H1 (cell line): ENCODE measurements at regions not wholly inside any gene's neighbourhood (a gene's known extent, or its start where the extent isn't known, plus 50 kb on each side); places are given as distances from the start of the nearest gene placed in this dataset.
"Not testable (repeated sequence)": the region's sequence is repeated elsewhere in the genome, so short reads cannot be mapped to it uniquely, and the experiment has no call there.

Experiments
- CTCF ChIA-PET: fragments of 300-600 bp; sonication (Branson Sonifier 250); formaldehyde crosslinking; loops from one replicate; lab custom pipeline; 2021; ENCODE audit not compliant: partially characterized antibody; lab: Charles Lee
- POLR2A ChIA-PET: fragments of 300-600 bp; sonication (Branson Sonifier 250); formaldehyde crosslinking; loops from one replicate; lab custom pipeline; 2021; ENCODE audit warnings: inconsistent platforms; ENCODE audit not compliant: partially characterized antibody; lab: Charles Lee
- DNase-seq, 2 experiments: peaks; one replicate each; pipeline versions ENCODE4 v3.0.0 to v3.0.0-alpha.2; 2010 to 2022; ENCODE audit warnings: low spot score in 2 of 2, low read depth in 1 of 2, mixed read lengths in 1 of 2
- FAIRE-seq: peaks from 2 replicates; lab custom pipeline; 2011; peaks lifted over from hg19 to GRCh38; lab: Jason Lieb, UNC
- H2AFZ ChIP-seq: 2 replicates; pipeline ENCODE4 v1.8.1; 2012; ENCODE audit warnings: low read length, inconsistent platforms
- H2AK5ac ChIP-seq: 2 replicates; pipeline ENCODE4 v1.6.1; 2013; ENCODE audit warnings: low read depth, low read length
- H2BK120ac ChIP-seq: replicated peaks from 2 replicates; pipeline ENCODE3; 2013; ENCODE audit warnings: low read depth, low read length, inconsistent platforms
- H2BK12ac ChIP-seq: 2 replicates; pipeline ENCODE4 v1.6.1; 2013; ENCODE audit warnings: low read depth, low read length
- H2BK15ac ChIP-seq: 2 replicates; pipeline ENCODE4 v1.6.1; 2013; ENCODE audit warnings: low read length
- H2BK20ac ChIP-seq: 2 replicates; pipeline ENCODE4 v1.6.1; 2013; ENCODE audit warnings: low read length
- H2BK5ac ChIP-seq: 2 replicates; pipeline ENCODE4 v1.6.1; 2013; ENCODE audit warnings: low read depth, low read length
- H3K14ac ChIP-seq: 2 replicates; pipeline ENCODE4 v1.6.1; 2013; ENCODE audit warnings: inconsistent platforms; ENCODE audit not compliant: insufficient read length
- H3K18ac ChIP-seq: 2 replicates; pipeline ENCODE4 v1.6.1; 2013; ENCODE audit warnings: low read length; ENCODE audit errors: extremely low read depth
- H3K23ac ChIP-seq: 2 replicates; pipeline ENCODE4 v1.6.1; 2013; ENCODE audit warnings: inconsistent platforms; ENCODE audit not compliant: insufficient read length
- H3K23me2 ChIP-seq: 2 replicates; pipeline ENCODE4 v1.6.1; 2013; ENCODE audit warnings: low read depth, low read length
- H3K27ac ChIP-seq: 2 replicates; pipeline ENCODE4 v1.6.1; 2011; ENCODE audit warnings: low read depth, low read length, inconsistent platforms
- H3K27me3 ChIP-seq, 4 experiments: replicated peaks in 1 of 4; 1 replicate in 1 of 4; 2 replicates in 3 of 4; pipeline versions ENCODE4 v1.6.1 to v1.8.1; 2011 to 2013; ENCODE audit warnings: low read length in 3 of 4, mild to moderate bottlenecking in 3 of 4, inconsistent platforms in 2 of 4, mixed read lengths in 2 of 4, moderate library complexity in 1 of 4; ENCODE audit not compliant: control insufficient read depth in 3 of 4, insufficient read depth in 3 of 4; ENCODE audit errors: extremely low read depth in 1 of 4
- H3K36me3 ChIP-seq, 4 experiments: 2 replicates each; pipeline versions ENCODE4 v1.6.1 to v1.8.1; 2011 to 2013; ENCODE audit warnings: mild to moderate bottlenecking in 4 of 4, low read length in 3 of 4, moderate library complexity in 2 of 4, control low read depth in 1 of 4, inconsistent platforms in 1 of 4; ENCODE audit not compliant: insufficient read depth in 4 of 4, control insufficient read depth in 2 of 4
- H3K4ac ChIP-seq: replicated peaks from 2 replicates; pipeline ENCODE3; 2013; ENCODE audit warnings: low read length, low read depth, mixed read lengths, inconsistent platforms; ENCODE audit not compliant: insufficient read length
- H3K4me1 ChIP-seq, 4 experiments: replicated peaks in 1 of 4; 1 replicate in 1 of 4; 2 replicates in 3 of 4; pipeline versions ENCODE4 v1.6.1 to v1.8.1; 2011 to 2013; ENCODE audit warnings: low read length in 3 of 4, inconsistent platforms in 2 of 4, mixed read lengths in 1 of 4; ENCODE audit not compliant: insufficient read depth in 4 of 4, control insufficient read depth in 3 of 4
- H3K4me2 ChIP-seq, 2 experiments: 2 replicates each; pipeline versions ENCODE4 v1.6.1 to v1.8.1; 2011 to 2013; ENCODE audit warnings: low read depth in 2 of 2, low read length in 2 of 2, control low read depth in 1 of 2, inconsistent platforms in 1 of 2, mild to moderate bottlenecking in 1 of 2; ENCODE audit not compliant: insufficient read depth in 1 of 2
- H3K4me3 ChIP-seq, 4 experiments: fragments of 200-600, 300-600 bp in 1 of 4; sonication (generic), shearing (Covaris generic), sonication (Bioruptor Twin) in 1 of 4; 2 replicates each; pipeline versions ENCODE4 v1.5.1 to v1.8.1; 2011 to 2016; ENCODE audit warnings: low read length in 4 of 4, low read depth in 3 of 4, control low read depth in 2 of 4, inconsistent platforms in 2 of 4, mild to moderate bottlenecking in 2 of 4, mixed read lengths in 1 of 4, moderate library complexity in 1 of 4; ENCODE audit not compliant: insufficient read depth in 2 of 4; ENCODE audit errors: extremely low read depth in 1 of 4
- H3K56ac ChIP-seq: replicated peaks from 2 replicates; pipeline ENCODE3; 2013; ENCODE audit warnings: low read depth, mild to moderate bottlenecking, mixed read lengths, low read length, inconsistent platforms; ENCODE audit not compliant: insufficient read length
- H3K79me1 ChIP-seq: 2 replicates; pipeline ENCODE4 v1.6.1; 2013; ENCODE audit warnings: low read depth, low read length, control low read depth
- H3K79me2 ChIP-seq, 2 experiments: 2 replicates each; pipeline versions ENCODE4 v1.6.1 to v1.8.1; 2012 to 2013; ENCODE audit warnings: low read length in 2 of 2, mild to moderate bottlenecking in 2 of 2, inconsistent platforms in 1 of 2; ENCODE audit not compliant: insufficient read depth in 2 of 2, control insufficient read depth in 1 of 2
- H3K9ac ChIP-seq, 4 experiments: replicated peaks in 1 of 4; 1 replicate in 1 of 4; 2 replicates in 3 of 4; pipeline versions ENCODE4 v1.6.1 to v1.8.1; 2011 to 2013; ENCODE audit warnings: low read depth in 3 of 4, low read length in 3 of 4, control low read depth in 2 of 4, mild to moderate bottlenecking in 2 of 4, moderate library complexity in 2 of 4, inconsistent platforms in 1 of 4; ENCODE audit errors: extremely low read depth in 1 of 4
- H3K9me3 ChIP-seq, 2 experiments: 2 replicates each; pipeline versions ENCODE4 v1.6.1 to v1.8.1; 2012 to 2013; ENCODE audit warnings: mild to moderate bottlenecking in 2 of 2, moderate library complexity in 2 of 2, control low read depth in 1 of 2, inconsistent platforms in 1 of 2, low read depth in 1 of 2, low read length in 1 of 2, mixed read lengths in 1 of 2; ENCODE audit not compliant: insufficient read depth in 2 of 2
- H4K20me1 ChIP-seq, 2 experiments: replicated peaks in 1 of 2; 2 replicates each; pipeline versions ENCODE3 to v1.8.1; 2011 to 2013; ENCODE audit warnings: inconsistent platforms in 2 of 2, low read length in 2 of 2, mild to moderate bottlenecking in 1 of 2; ENCODE audit not compliant: insufficient read depth in 2 of 2, control insufficient read depth in 1 of 2
- H4K5ac ChIP-seq: 2 replicates; pipeline ENCODE4 v1.6.1; 2013; ENCODE audit warnings: low read length, low read depth, mixed read lengths, inconsistent platforms; ENCODE audit not compliant: insufficient read length
- H4K8ac ChIP-seq: 2 replicates; pipeline ENCODE4 v1.8.0; 2013; ENCODE audit warnings: mild to moderate bottlenecking, moderate library complexity, low read length, inconsistent platforms; ENCODE audit not compliant: insufficient read depth; ENCODE audit errors: extremely low read depth
- H4K91ac ChIP-seq: replicated peaks from 2 replicates; pipeline ENCODE3; 2013; ENCODE audit warnings: low read length, mixed read lengths, inconsistent platforms; ENCODE audit not compliant: insufficient read length
- SP4 ChIP-seq: IDR thresholded peaks from 2 replicates; pipeline ENCODE4 v1.6.1; 2012; ENCODE audit warnings: low read length, inconsistent platforms
- ZNF274 ChIP-seq: IDR thresholded peaks from 2 replicates; pipeline ENCODE4 v1.7.0; 2012; ENCODE audit warnings: low read length, borderline replicate concordance; ENCODE audit errors: extremely low read depth
- WGBS, 2 experiments: shearing (Covaris generic) in 1 of 2; methylation state at CpG; one replicate each; pipeline versions ENCODE4 v1.1.6 to v1.1.7; 2013 to 2015; ENCODE audit warnings: low lambda C conversion rate in 2 of 2, mixed read lengths in 2 of 2, inconsistent platforms in 1 of 2, low coverage in 1 of 2, missing lambda C conversion rate in 1 of 2; ENCODE audit not compliant: insufficient replicate concordance in 2 of 2, insufficient coverage in 1 of 2, insufficient read length in 1 of 2; ENCODE audit errors: extremely low coverage in 1 of 2, missing lambda C conversion rate in 1 of 2; 5-methylcytosine and 5-hydroxymethylcytosine counted together

- TF ChIP-seq ZNF274 (no peak), SP4 (no peak)
Observed at GRCh38 chr5:53265043-53265442, 155.5 kb upstream of the MOCS2 start (continued).

GRCh38 chr5:53268241-53268640, 158.7 kb upstream of the MOCS2 start:
- H3K36me3 ChIP-seq, H3K18ac ChIP-seq, H3K79me1 ChIP-seq, H2BK5ac ChIP-seq, H3K4me1 ChIP-seq, H3K27ac ChIP-seq, POLR2A ChIA-PET, H3K9me3 ChIP-seq, H2AK5ac ChIP-seq, H3K23me2 ChIP-seq, H3K23ac ChIP-seq, H4K5ac ChIP-seq, H3K4me2 ChIP-seq, H3K56ac ChIP-seq, H2BK120ac ChIP-seq, H3K79me2 ChIP-seq, H3K4me3 ChIP-seq, H4K8ac ChIP-seq, H3K4ac ChIP-seq, H4K91ac ChIP-seq, H3K27me3 ChIP-seq, H2BK15ac ChIP-seq, H2BK20ac ChIP-seq, FAIRE-seq, H3K14ac ChIP-seq, DNase-seq, H2BK12ac ChIP-seq, H3K9ac ChIP-seq, H2AFZ ChIP-seq, H4K20me1 ChIP-seq: not testable (repeated sequence)
- 81% methylated on average over 7 of the region's 7 CpGs; no CpG with 5 or more reads in 1 of the 2 experiments for WGBS, 2 experiments
- CTCF ChIA-PET = interaction anchor here (0.6 kb wide), 1 partner anchor 667 kb away, joined by 3 read pairs; no protein-coding TSS in a partner anchor
